NCI-H510A (cell line): ENCODE measurements at regions not wholly inside any gene's neighbourhood (a gene's known extent, or its start where the extent isn't known, plus 50 kb on each side); places are given as distances from the start of the nearest gene placed in this dataset.

Experiments
- DNase-seq: peaks from one replicate; lab custom pipeline; 2025; lab: John Stamatoyannopoulos, UW

DNA sequence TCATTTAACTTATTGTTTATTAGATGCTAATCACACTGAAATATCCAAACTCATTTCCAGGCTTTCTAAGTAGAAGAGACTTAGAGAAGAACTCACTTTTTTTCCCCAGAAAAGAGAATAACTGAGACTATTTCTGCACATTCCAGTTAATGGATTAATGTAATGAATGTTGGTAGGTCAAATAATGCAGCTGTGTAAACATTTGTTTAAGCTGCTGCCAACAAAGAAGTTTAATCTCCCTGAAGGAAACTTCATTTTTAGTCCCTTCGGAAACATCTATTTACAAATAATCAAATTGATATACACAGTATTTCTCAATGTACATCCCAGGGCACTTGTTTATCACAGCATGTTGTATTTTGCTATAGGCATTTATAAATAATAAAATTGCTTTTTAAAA lies 126.9 kb downstream of the KCNS3 start:
- DNase-seq, result no peak

GRCh38 chr2:18001671-18002070 lies 123.2 kb downstream of the KCNS3 start:
- DNase-seq, result no peak

DNA sequence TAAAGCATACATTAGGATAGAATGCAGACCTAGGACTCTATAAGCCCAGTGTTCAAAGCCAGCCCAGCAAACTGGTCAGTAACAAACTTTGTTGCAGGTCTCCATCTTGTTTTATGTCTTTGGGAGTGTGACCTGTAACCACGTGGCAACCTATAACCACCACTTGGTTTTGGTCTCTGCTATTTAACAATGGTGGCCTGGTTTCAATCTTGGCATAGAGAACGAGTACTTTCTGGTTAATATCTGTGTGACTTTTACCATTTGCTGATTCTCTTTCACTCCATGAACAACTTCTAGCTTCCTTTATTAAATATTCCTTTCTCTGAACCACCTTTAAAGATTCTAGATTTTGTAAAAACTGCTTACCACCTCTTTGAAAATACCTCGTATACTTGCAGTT lies 118.5 kb downstream of the KCNS3 start:
- no peak for DNase-seq

GRCh38 chr2:17995593-17995992 lies 117.1 kb downstream of the KCNS3 start:
- no peak for DNase-seq
